ENCODE measurements at regions not wholly inside any gene's neighbourhood (a gene's known extent, or its start where the extent isn't known, plus 50 kb on each side); places are given as distances from the start of the nearest gene placed in this dataset.

DNA sequence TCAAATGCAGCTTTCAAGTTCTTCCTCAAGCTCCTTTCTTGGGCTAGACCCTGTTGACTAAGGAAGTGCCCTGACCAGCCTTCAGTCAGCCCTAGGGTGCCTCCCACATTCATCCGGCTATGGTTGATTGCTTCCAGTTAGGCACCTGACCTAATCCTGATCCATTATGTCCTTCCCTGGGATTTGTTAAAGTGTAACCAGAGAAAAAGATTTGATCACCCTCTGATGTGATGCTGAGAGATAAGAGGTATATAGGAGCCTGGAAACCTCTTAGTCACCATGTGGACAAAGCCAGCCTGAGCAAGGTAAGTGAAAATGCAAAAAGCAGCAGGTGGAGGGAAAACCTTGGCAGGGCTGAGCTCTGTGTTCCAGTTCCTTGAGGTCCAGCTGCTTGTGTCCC lies 178.8 kb upstream of the ERCC6L2 start:
- BruUV-seq (replicated peaks), result no TSS peak
- Histone ChIP-seq H3K18ac (ENCODE audit: low read depth, low read length) (no peak overlapping the region), H2BK15ac (ENCODE audit: low read depth, low read length) (no peak overlapping the region), H2AK5ac (ENCODE audit: low read depth, low read length) (no peak overlapping the region), H3K4me3 (ENCODE audit: insufficient read depth, low read depth, low read length) (no peak overlapping the region), H3K79me1 (ENCODE audit: low read depth in 1 of 2, low read length in 2 of 2) (no peaks in the 10 kb centered on the region), H4K5ac (ENCODE audit: low read depth, low read length) (no peak overlapping the region), H3K9me3 (ENCODE audit: control insufficient read depth, insufficient read depth, low read length) (no peaks in the 10 kb centered on the region; the same call in 1 of the 2 replicates), H3K4ac (ENCODE audit: low read depth, low read length) (no peak overlapping the region), H3K56ac (ENCODE audit: extremely low read depth, insufficient read depth, low read length) (no peak overlapping the region), H4K20me1 (ENCODE audit: insufficient read depth, low read length) (no peaks in the 10 kb centered on the region), H3K27me3 (ENCODE audit: control insufficient read depth, insufficient read depth, low read length) (peaks cover 8% of the 10 kb centered on the region; the same call in 1 of the 2 replicates), H3K4me1 (ENCODE audit: control insufficient read depth, insufficient read depth, low read length) (no peaks in the 10 kb centered on the region), H3K27ac (ENCODE audit: insufficient read depth, low read length) (no peak overlapping the region), H2AK9ac (replicated peaks; ENCODE audit: low read depth, low read length, poor library complexity) (no peak overlapping the region), H2AFZ (replicated peaks; ENCODE audit: low read length, poor library complexity) (no peak overlapping the region), H3K4me2 (ENCODE audit: low read depth, low read length) (no peak overlapping the region), H4K8ac (ENCODE audit: low read depth in 2 of 2, low read length in 2 of 2) (no peak overlapping the region), H2BK20ac (ENCODE audit: low read depth, low read length) (no peak overlapping the region), H2BK5ac (ENCODE audit: low read depth, low read length, poor library complexity, severe bottlenecking) (no peak overlapping the region), H3K23ac (ENCODE audit: low read depth, low read length) (no peak overlapping the region), H4K91ac (ENCODE audit: insufficient read depth, low read depth, low read length) (no peak overlapping the region), H2BK120ac (ENCODE audit: low read depth, low read length) (no peak overlapping the region), H3K9me1 (ENCODE audit: insufficient read depth, low read length) (no peaks in the 10 kb centered on the region), H3K36me3 (ENCODE audit: control insufficient read depth, insufficient read depth, low read length) (no peaks in the 10 kb centered on the region), H3K9ac (ENCODE audit: low read depth, low read length) (no peak overlapping the region), H3K14ac (replicated peaks; ENCODE audit: low read depth, low read length) (no peak overlapping the region)
- dilution Hi-C loops (cut with HindIII; ENCODE audit: low sequenced_read_pairs, unreplicated experiment) (no loop called here), intact Hi-C loops (cut with micrococcal nuclease) (no loop called here), in situ Hi-C loops (cut with MboI; ENCODE audit: low sequenced_read_pairs) (no loop called here)
- WGBS, 2 experiments (ENCODE audit: extremely low coverage in 2 of 2, insufficient read length in 1 of 2), result no CpG with 5 or more reads among the region's 1 CpG
- ATAC-seq (ENCODE audit: low read depth) (no peak), DNase-seq (no peak)
- ChIA-PET POLR2A (ENCODE audit: unreplicated experiment) (interaction anchor here (0.5 kb wide), 1 partner anchor 689 kb away, joined by 3 read pairs; no protein-coding TSS in a partner anchor), CTCF (no interaction called here)
- TF ChIP-seq MAFK (IDR thresholded peaks at IDR 0.05; ENCODE audit: low read depth, low read length), result no peak
- TF ChIP-seq CEBPB (IDR thresholded peaks at IDR 0.05; ENCODE audit: low read depth, low read length), result no peak
- no peak for TF ChIP-seq MXI1 (IDR thresholded peaks at IDR 0.05; ENCODE audit: borderline replicate concordance, low read depth, low read length)
- TF ChIP-seq, protein P1, sequence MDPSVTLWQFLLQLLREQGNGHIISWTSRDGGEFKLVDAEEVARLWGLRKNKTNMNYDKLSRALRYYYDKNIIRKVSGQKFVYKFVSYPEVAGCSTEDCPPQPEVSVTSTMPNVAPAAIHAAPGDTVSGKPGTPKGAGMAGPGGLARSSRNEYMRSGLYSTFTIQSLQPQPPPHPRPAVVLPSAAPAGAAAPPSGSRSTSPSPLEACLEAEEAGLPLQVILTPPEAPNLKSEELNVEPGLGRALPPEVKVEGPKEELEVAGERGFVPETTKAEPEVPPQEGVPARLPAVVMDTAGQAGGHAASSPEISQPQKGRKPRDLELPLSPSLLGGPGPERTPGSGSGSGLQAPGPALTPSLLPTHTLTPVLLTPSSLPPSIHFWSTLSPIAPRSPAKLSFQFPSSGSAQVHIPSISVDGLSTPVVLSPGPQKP (IDR thresholded peaks at IDR 0.05; ENCODE audit: borderline replicate concordance, low read depth, low read length), result no peak
- no peak for TF ChIP-seq POLR2A (IDR thresholded peaks at IDR 0.05; ENCODE audit: low read depth, low read length)
- TF ChIP-seq RCOR1 (IDR thresholded peaks at IDR 0.05; ENCODE audit: insufficient replicate concordance, low read length), result no peak
- TF ChIP-seq NFE2L2 (IDR thresholded peaks at IDR 0.05; ENCODE audit: low read depth, low read length), result no peak
- TF ChIP-seq, protein P2, sequence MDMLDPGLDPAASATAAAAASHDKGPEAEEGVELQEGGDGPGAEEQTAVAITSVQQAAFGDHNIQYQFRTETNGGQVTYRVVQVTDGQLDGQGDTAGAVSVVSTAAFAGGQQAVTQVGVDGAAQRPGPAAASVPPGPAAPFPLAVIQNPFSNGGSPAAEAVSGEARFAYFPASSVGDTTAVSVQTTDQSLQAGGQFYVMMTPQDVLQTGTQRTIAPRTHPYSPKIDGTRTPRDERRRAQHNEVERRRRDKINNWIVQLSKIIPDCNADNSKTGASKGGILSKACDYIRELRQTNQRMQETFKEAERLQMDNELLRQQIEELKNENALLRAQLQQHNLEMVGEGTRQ (IDR thresholded peaks at IDR 0.05; ENCODE audit: low read depth, low read length), result no peak
- no peak for TF ChIP-seq RFX5 (IDR thresholded peaks at IDR 0.05; ENCODE audit: low read depth, low read length)
- TF ChIP-seq FOS (IDR thresholded peaks at IDR 0.05; ENCODE audit: low read depth, low read length), result no peak
- TF ChIP-seq RAD21 (IDR thresholded peaks at IDR 0.05; ENCODE audit: low read length), result no peak
- no peak for TF ChIP-seq BHLHE40 (IDR thresholded peaks at IDR 0.05; ENCODE audit: low read depth, low read length)
- TF ChIP-seq SMC3 (IDR thresholded peaks at IDR 0.05; ENCODE audit: low read depth, low read length), result no peak
- no peak for TF ChIP-seq CHD1 (IDR thresholded peaks at IDR 0.05; ENCODE audit: low read depth, low read length)
